ENCODE measurements at regions not wholly inside any gene's neighbourhood (a gene's known extent, or its start where the extent isn't known, plus 50 kb on each side); places are given as distances from the start of the nearest gene placed in this dataset.

GRCh38 chr11:134951305-134951700, 539.3 kb upstream of the B3GAT1 start:
- Mint-ChIP-seq H3K36me3 (ENCODE audit: low read depth) (no peaks in the 10 kb centered on the region), H3K4me1 (ENCODE audit: low read depth) (peaks cover 42% of the 10 kb centered on the region), H3K4me3 (ENCODE audit: unreplicated experiment) (peak overlapping the region; percentile 1), H3K27ac (ENCODE audit: unreplicated experiment) (peak overlapping the region; percentile 90), H3K9me3 (ENCODE audit: low read depth) (no peaks in the 10 kb centered on the region), H3K27me3 (ENCODE audit: low read depth) (no peaks in the 10 kb centered on the region)
- no peak for TF ChIP-seq CTCF (IDR thresholded peaks at IDR 0.05)
- DNase-seq (ENCODE audit: low spot score): no peak

- no peaks in the 10 kb centered on the region for H3K27me3 Mint-ChIP-seq (ENCODE audit: low read depth)
- H3K27ac Mint-ChIP-seq (ENCODE audit: unreplicated experiment): peak overlapping the region; percentile 90
- TF ChIP-seq CTCF (IDR thresholded peaks at IDR 0.05): no peak
- no peaks in the 10 kb centered on the region for H3K9me3 Mint-ChIP-seq (ENCODE audit: low read depth)
- H3K4me3 Mint-ChIP-seq (ENCODE audit: unreplicated experiment): no peak overlapping the region
- H3K36me3 Mint-ChIP-seq (ENCODE audit: low read depth): no peaks in the 10 kb centered on the region
- no peak for DNase-seq (ENCODE audit: low spot score)
- H3K4me1 Mint-ChIP-seq (ENCODE audit: low read depth): peaks cover 42% of the 10 kb centered on the region
Measured at GRCh38 chr11:134950692-134951304, 538.8 kb upstream of the B3GAT1 start.

GRCh38 chr11:134949121-134950090, 537.4 kb upstream of the B3GAT1 start:
- Mint-ChIP-seq H3K36me3 (ENCODE audit: low read depth) (no peaks in the 10 kb centered on the region), H3K27ac (ENCODE audit: unreplicated experiment) (peak overlapping the region; percentile 90), H3K4me3 (ENCODE audit: unreplicated experiment) (peak overlapping the region; percentile 2), H3K4me1 (ENCODE audit: low read depth) (peaks cover 42% of the 10 kb centered on the region), H3K9me3 (ENCODE audit: low read depth) (no peaks in the 10 kb centered on the region), H3K27me3 (ENCODE audit: low read depth) (no peaks in the 10 kb centered on the region)
- no peak for DNase-seq (ENCODE audit: low spot score)
- peak; percentile 11 for TF ChIP-seq CTCF (IDR thresholded peaks at IDR 0.05)

GRCh38 chr11:134947556-134947955, 535.5 kb upstream of the B3GAT1 start:
- Mint-ChIP-seq H3K9me3 (ENCODE audit: low read depth) (no peaks in the 10 kb centered on the region), H3K27ac (ENCODE audit: unreplicated experiment) (no peak overlapping the region), H3K36me3 (ENCODE audit: low read depth) (no peaks in the 10 kb centered on the region), H3K4me1 (ENCODE audit: low read depth) (peaks cover 49% of the 10 kb centered on the region), H3K4me3 (ENCODE audit: unreplicated experiment) (no peak overlapping the region), H3K27me3 (ENCODE audit: low read depth) (no peaks in the 10 kb centered on the region)
- no peak for DNase-seq (ENCODE audit: low spot score)
- no peak for TF ChIP-seq CTCF (IDR thresholded peaks at IDR 0.05)

- H3K36me3 Mint-ChIP-seq (ENCODE audit: low read depth): no peaks in the 10 kb centered on the region
- no peaks in the 10 kb centered on the region for H3K27me3 Mint-ChIP-seq (ENCODE audit: low read depth)
- no peaks in the 10 kb centered on the region for H3K9me3 Mint-ChIP-seq (ENCODE audit: low read depth)
- H3K27ac Mint-ChIP-seq (ENCODE audit: unreplicated experiment): no peak overlapping the region
- TF ChIP-seq CTCF (IDR thresholded peaks at IDR 0.05): no peak
- DNase-seq (ENCODE audit: low spot score): peak; percentile 77
- peaks cover 48% of the 10 kb centered on the region for H3K4me1 Mint-ChIP-seq (ENCODE audit: low read depth)
- H3K4me3 Mint-ChIP-seq (ENCODE audit: unreplicated experiment): no peak overlapping the region
Measured at GRCh38 chr11:134945993-134946392, 534.0 kb upstream of the B3GAT1 start.

Data from chondrocyte (in vitro differentiated cells).